ENCODE measurements at regions not wholly inside any gene's neighbourhood (a gene's known extent, or its start where the extent isn't known, plus 50 kb on each side); places are given as distances from the start of the nearest gene placed in this dataset.
A peak's percentile ranks its signal among the peaks of the same experiment; 100 is the strongest.

- no peak for DNase-seq (ENCODE audit: extremely low read depth in 1 of 11, low read depth in 9 of 11, low spot score in 4 of 11)
These were observed 358.5 kb downstream of the SEC16B start for GRCh38 chr1:177611402-177611801.

- DNase-seq (ENCODE audit: extremely low read depth in 1 of 11, low read depth in 9 of 11, low spot score in 4 of 11): no peak
These were observed 359.9 kb downstream of the SEC16B start for GRCh38 chr1:177609953-177610352.

- no peak for DNase-seq (ENCODE audit: extremely low read depth in 1 of 11, low read depth in 9 of 11, low spot score in 4 of 11)
These were observed 368.9 kb downstream of the SEC16B start for GRCh38 chr1:177600936-177601335.

- no peak for DNase-seq (ENCODE audit: extremely low read depth in 1 of 11, low read depth in 9 of 11, low spot score in 4 of 11)
These were observed 369.5 kb downstream of the SEC16B start for GRCh38 chr1:177600321-177600720.

- no peak for DNase-seq (ENCODE audit: extremely low read depth in 1 of 11, low read depth in 9 of 11, low spot score in 4 of 11)
These were observed 372.5 kb downstream of the SEC16B start for GRCh38 chr1:177597393-177597792.

- DNase-seq (ENCODE audit: extremely low read depth in 1 of 11, low read depth in 9 of 11, low spot score in 4 of 11): no peak
These were observed 373.4 kb downstream of the SEC16B start for GRCh38 chr1:177596485-177596884.

GRCh38 chr1:177593105-177593504 lies 376.8 kb downstream of the SEC16B start:
- peak in 1 of 11 donors; percentile 7 for DNase-seq (ENCODE audit: extremely low read depth in 1 of 11, low read depth in 9 of 11, low spot score in 4 of 11)

- DNase-seq (ENCODE audit: extremely low read depth in 1 of 11, low read depth in 9 of 11, low spot score in 4 of 11): no peak
These were observed 377.2 kb downstream of the SEC16B start for GRCh38 chr1:177592624-177593023.

- DNase-seq (ENCODE audit: extremely low read depth in 1 of 11, low read depth in 9 of 11, low spot score in 4 of 11): no peak
These were observed 378.7 kb downstream of the SEC16B start for GRCh38 chr1:177591155-177591554.

GRCh38 chr1:177589166-177589565 lies 380.7 kb downstream of the SEC16B start:
- no peak for DNase-seq (ENCODE audit: extremely low read depth in 1 of 11, low read depth in 9 of 11, low spot score in 4 of 11)

GRCh38 chr1:177586429-177586828 lies 383.4 kb downstream of the SEC16B start:
- no peak for DNase-seq (ENCODE audit: extremely low read depth in 1 of 11, low read depth in 9 of 11, low spot score in 4 of 11)

GRCh38 chr1:177585302-177586220 lies 384.3 kb downstream of the SEC16B start:
- peak; percentile 17 to 80 (median 53) for DNase-seq (ENCODE audit: extremely low read depth in 1 of 11, low read depth in 9 of 11, low spot score in 4 of 11)

GRCh38 chr1:177573901-177574300 lies 396.0 kb downstream of the SEC16B start:
- no peak for DNase-seq (ENCODE audit: extremely low read depth in 1 of 11, low read depth in 9 of 11, low spot score in 4 of 11)

- DNase-seq (ENCODE audit: extremely low read depth in 1 of 11, low read depth in 9 of 11, low spot score in 4 of 11): peak in 2 of 11 donors; percentile 16 to 17
These were observed 398.3 kb downstream of the SEC16B start for GRCh38 chr1:177571485-177572076.

- DNase-seq (ENCODE audit: extremely low read depth in 1 of 11, low read depth in 9 of 11, low spot score in 4 of 11): no peak
These were observed 398.8 kb downstream of the SEC16B start for GRCh38 chr1:177571076-177571475.

- no peak for DNase-seq (ENCODE audit: extremely low read depth in 1 of 11, low read depth in 9 of 11, low spot score in 4 of 11)
These were observed 398.7 kb downstream of the BRINP2 start for GRCh38 chr1:177569476-177569875.

- DNase-seq (ENCODE audit: extremely low read depth in 1 of 11, low read depth in 9 of 11, low spot score in 4 of 11): no peak
These were observed 397.9 kb downstream of the BRINP2 start for GRCh38 chr1:177568622-177569021.

- no peak for DNase-seq (ENCODE audit: extremely low read depth in 1 of 11, low read depth in 9 of 11, low spot score in 4 of 11)
These were observed 396.6 kb downstream of the BRINP2 start for GRCh38 chr1:177567393-177567792.

- no peak for DNase-seq (ENCODE audit: extremely low read depth in 1 of 11, low read depth in 9 of 11, low spot score in 4 of 11)
These were observed 395.7 kb downstream of the BRINP2 start for GRCh38 chr1:177566495-177566894.

- DNase-seq (ENCODE audit: extremely low read depth in 1 of 11, low read depth in 9 of 11, low spot score in 4 of 11): no peak
These were observed 390.7 kb downstream of the BRINP2 start for GRCh38 chr1:177561436-177561835.

- no peak for DNase-seq (ENCODE audit: extremely low read depth in 1 of 11, low read depth in 9 of 11, low spot score in 4 of 11)
These were observed 387.6 kb downstream of the BRINP2 start for GRCh38 chr1:177558372-177558771.

Measured in renal cortex interstitium (tissue), 11 donors.